ENCODE measurements at regions not wholly inside any gene's neighbourhood (a gene's known extent, or its start where the extent isn't known, plus 50 kb on each side); places are given as distances from the start of the nearest gene placed in this dataset.

GRCh38 chr7:115883629-115884028, 146.9 kb downstream of the TFEC start:
- DNase-seq (ENCODE audit: low read depth, low spot score) = no peak
- no peak for TF ChIP-seq CTCF (IDR thresholded peaks at IDR 0.05; ENCODE audit: low read depth, low read length)
- in situ Hi-C loops (cut with HindIII; ENCODE audit: low sequenced_read_pairs) = no loop called here
- no peak overlapping the region for H3K4me3 ChIP-seq (ENCODE audit: low read depth, low read length)

- no peak overlapping the region for H3K4me3 ChIP-seq (ENCODE audit: low read depth, low read length)
- no peak for DNase-seq (ENCODE audit: low read depth, low spot score)
- no peak for TF ChIP-seq CTCF (IDR thresholded peaks at IDR 0.05; ENCODE audit: low read depth, low read length)
- in situ Hi-C loops (cut with HindIII; ENCODE audit: low sequenced_read_pairs) = no loop called here
Observed at GRCh38 chr7:115881476-115881875, 149.1 kb downstream of the TFEC start.

GRCh38 chr7:115879171-115879570, 151.4 kb downstream of the TFEC start:
- in situ Hi-C loops (cut with HindIII; ENCODE audit: low sequenced_read_pairs) = no loop called here
- DNase-seq (ENCODE audit: low read depth, low spot score) = no peak
- TF ChIP-seq CTCF (IDR thresholded peaks at IDR 0.05; ENCODE audit: low read depth, low read length) = no peak
- H3K4me3 ChIP-seq (ENCODE audit: low read depth, low read length) = no peak overlapping the region

- H3K4me3 ChIP-seq (ENCODE audit: low read depth, low read length) = no peak overlapping the region
- DNase-seq (ENCODE audit: low read depth, low spot score) = no peak
- in situ Hi-C loops (cut with HindIII; ENCODE audit: low sequenced_read_pairs) = no loop called here
- no peak for TF ChIP-seq CTCF (IDR thresholded peaks at IDR 0.05; ENCODE audit: low read depth, low read length)
Observed at GRCh38 chr7:115869801-115870200, 160.8 kb downstream of the TFEC start.

GRCh38 chr7:115869190-115869589, 161.4 kb downstream of the TFEC start:
- no peak for TF ChIP-seq CTCF (IDR thresholded peaks at IDR 0.05; ENCODE audit: low read depth, low read length)
- in situ Hi-C loops (cut with HindIII; ENCODE audit: low sequenced_read_pairs) = no loop called here
- DNase-seq (ENCODE audit: low read depth, low spot score) = no peak
- no peak overlapping the region for H3K4me3 ChIP-seq (ENCODE audit: low read depth, low read length)

- no peak for DNase-seq (ENCODE audit: low read depth, low spot score)
- in situ Hi-C loops (cut with HindIII; ENCODE audit: low sequenced_read_pairs) = no loop called here
- H3K4me3 ChIP-seq (ENCODE audit: low read depth, low read length) = no peak overlapping the region
- no peak for TF ChIP-seq CTCF (IDR thresholded peaks at IDR 0.05; ENCODE audit: low read depth, low read length)
Observed at GRCh38 chr7:115868369-115868768, 162.2 kb downstream of the TFEC start.

GRCh38 chr7:115864082-115864481, 166.5 kb downstream of the TFEC start:
- in situ Hi-C loops (cut with HindIII; ENCODE audit: low sequenced_read_pairs) = no loop called here
- TF ChIP-seq CTCF (IDR thresholded peaks at IDR 0.05; ENCODE audit: low read depth, low read length) = no peak
- DNase-seq (ENCODE audit: low read depth, low spot score) = no peak
- no peak overlapping the region for H3K4me3 ChIP-seq (ENCODE audit: low read depth, low read length)
